Hematopoietic multipotent progenitor cell (in vitro differentiated cells): ENCODE measurements at regions not wholly inside any gene's neighbourhood (a gene's known extent, or its start where the extent isn't known, plus 50 kb on each side); places are given as distances from the start of the nearest gene placed in this dataset.

Experiments
- DNase-seq, 3 donors: peaks; one replicate each; pipeline ENCODE4 v3.0.0-alpha.2; 2011 to 2015; ENCODE audit warnings: low read depth in 2 of 3, low spot score in 2 of 3

- DNase-seq, result no peak
These were observed 83.2 kb upstream of the ADRA1B start for GRCh38 chr5:159833088-159833487.

- DNase-seq, result no peak
These were observed 82.4 kb upstream of the ADRA1B start for GRCh38 chr5:159833846-159834245.

DNA sequence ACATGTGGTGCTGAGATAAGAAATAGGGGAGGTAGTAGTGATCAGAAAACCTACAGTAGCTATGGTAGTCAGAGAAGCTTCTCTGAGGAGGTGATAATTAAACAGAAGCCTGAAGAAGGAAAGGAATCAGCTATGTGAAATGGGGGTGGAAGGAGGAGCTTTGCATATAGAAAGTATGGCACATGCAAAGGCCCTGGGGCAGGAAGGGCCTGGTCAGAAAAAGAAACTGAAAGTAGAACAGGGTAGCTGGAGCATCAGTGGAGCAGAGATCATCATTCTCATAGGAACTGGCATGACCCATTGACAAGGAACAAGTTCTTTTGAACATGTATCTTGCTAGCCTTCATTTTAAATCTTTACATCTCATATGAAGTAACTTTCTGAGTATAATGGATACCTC, 80.7 kb upstream of the ADRA1B start:
- DNase-seq, result no peak

- no peak for DNase-seq
These were observed 79.6 kb upstream of the ADRA1B start for GRCh38 chr5:159836691-159837090.

- DNase-seq, result no peak
These were observed 78.4 kb upstream of the ADRA1B start for GRCh38 chr5:159837860-159838259.

DNA sequence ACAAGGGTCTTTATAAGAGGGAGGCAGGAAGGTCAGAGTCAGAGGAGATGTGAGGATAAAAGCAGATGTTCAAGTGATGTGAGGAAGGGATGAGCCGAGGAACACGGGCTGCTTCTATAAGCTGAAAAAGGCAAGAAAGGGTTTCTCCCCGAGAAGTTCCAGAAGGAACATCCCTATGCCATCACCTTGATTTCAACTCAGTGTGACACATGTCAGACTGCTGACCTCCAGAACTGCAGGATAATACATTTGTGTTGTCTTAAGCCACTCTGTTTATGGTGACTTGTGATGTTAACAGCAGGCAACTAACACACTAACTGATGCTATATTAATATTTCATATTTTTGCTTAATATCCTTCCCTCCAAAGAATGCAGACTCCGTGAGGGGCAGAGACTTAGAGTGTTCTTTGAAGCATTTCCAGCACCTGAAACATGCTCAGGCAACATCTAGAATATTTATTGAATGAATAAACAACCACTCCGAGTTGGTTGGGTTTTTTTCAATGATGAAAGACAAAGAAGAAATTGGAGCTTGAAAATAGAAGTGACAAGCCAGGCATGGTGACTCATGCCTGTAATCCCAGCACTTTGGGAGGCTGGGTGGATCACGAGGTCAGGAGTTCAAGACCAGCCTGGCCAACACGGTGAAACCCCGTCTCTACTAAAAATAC, 77.6 kb upstream of the ADRA1B start:
- no peak for DNase-seq

DNA sequence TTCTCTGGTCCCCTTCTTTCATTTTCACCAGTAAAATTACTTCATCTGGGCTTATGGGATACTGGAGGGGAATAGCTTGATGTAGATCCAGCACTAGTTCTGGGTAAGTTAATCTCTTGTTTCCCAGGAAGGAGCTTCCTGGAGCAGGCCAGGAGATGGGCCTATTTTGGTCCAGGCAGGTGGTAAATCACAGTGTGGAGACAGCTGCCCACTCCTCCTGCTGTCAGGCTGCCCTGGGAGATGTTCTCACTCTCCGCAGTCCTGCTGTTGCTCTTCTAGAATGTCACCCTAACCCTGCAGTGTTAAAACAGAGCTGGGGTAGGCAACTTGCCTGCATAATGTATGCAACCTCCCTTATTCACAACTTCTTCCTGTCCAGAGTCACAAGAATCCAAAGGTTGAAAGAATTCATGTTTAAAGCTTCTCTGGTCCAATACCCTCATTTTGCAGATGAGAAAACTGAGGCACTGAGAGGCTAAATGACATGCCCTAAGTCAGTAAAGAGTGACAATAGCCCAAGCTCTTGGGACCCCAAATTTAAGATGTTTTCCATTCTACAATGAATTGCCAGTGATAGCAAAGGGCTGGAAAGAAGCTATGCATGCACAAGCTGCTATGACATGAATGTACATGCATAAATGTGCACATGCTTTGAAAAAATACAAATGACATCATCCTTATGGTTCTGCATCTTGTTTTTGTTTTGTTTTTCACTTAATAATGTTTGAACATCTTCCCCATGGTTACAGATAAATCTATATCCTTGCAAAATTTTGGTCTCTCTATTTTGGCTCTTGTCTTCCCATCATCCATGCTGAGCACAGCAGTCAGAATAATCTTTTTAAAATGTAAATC, 71.8 kb upstream of the ADRA1B start:
- no peak for DNase-seq

DNA sequence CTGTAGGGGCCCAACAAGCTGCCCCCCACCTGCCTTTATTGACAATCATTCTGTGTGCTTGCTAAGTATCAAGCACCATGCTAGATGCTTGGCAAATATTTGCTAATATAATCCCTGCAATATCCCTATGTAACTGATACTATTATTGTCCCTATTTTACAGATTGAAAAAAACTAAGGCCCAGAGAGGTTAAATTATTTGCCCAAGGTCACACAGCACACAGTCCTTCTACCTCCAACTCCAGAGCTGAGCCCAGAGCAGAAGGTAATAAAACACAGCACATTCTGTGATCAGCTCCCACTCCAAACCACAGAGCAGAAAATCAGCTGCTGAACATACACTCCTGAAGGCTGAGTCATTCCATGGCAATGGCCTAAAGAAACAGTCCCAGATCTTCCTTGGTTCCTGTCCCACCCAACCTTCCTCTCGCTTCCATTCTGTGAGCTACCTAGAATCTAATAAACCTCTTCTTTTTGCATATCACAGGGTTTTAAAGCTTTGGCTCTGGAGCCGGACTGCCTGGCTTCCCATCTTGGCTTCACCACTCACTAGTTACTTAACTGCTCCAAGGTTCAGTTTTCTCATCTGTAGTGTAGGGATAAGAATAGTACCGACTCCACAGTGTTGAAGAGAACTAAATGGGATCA, 66.7 kb upstream of the ADRA1B start:
- no peak for DNase-seq

- DNase-seq, result no peak
These were observed 66.1 kb upstream of the ADRA1B start for GRCh38 chr5:159850160-159850559.

DNA sequence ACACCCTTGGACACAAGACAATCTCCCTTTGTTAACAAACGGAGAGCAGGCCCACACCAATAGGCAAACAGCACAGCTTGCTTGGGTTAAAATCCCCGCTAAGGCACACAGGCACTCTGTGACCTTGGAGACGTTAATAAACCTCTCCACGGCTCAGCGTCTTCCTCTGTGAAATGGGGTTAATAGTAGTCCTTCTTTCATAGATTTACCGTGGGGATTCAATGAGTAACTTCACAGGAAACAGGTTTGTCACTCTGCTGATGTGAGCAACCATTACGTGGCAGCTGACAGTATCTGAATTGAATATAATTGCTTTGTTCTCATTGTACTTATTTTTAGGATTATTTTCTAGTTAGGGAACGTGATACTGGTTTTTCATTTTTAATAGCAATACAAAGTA, 65.2 kb upstream of the ADRA1B start:
- no peak for DNase-seq

GRCh38 chr5:159854916-159855315, 61.4 kb upstream of the ADRA1B start:
- no peak for DNase-seq

DNA sequence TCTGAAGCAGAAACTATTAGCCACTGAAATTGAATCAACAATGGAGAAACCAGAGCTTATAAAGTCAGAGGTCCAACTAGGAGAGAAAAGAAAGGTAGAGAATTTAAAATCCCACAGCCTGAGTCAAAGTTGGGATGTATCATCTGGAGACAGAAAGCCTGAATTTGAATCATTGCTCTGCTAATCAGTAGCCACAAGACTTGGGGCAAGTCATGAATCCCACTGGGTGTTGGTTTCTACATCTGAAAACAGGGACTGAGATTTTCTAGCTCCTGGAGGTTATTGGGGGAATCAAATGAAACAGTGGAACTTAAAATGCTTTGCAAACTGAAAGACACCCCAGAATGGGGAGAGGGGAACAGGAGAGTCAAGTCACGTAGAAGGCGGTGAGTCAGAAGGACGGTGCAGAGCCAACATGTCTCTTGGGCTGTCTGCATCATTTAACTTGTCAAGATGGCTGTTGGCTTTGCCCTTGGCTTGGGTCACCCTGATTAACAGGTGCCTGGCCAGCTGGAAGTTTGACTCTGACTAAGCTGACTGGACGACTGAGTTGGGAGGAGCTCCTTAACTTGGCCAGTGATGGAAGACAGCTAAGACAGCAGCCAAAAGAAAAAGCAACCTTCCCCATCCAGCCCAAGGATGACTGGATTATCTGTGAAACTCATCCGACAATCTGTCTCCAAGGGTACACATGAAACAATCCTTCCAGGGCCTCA, 60.6 kb upstream of the ADRA1B start:
- no peak for DNase-seq

GRCh38 chr5:159858871-159859270, 57.4 kb upstream of the ADRA1B start:
- DNase-seq, result no peak

GRCh38 chr5:159861086-159861485, 55.2 kb upstream of the ADRA1B start:
- no peak for DNase-seq

- peak in 1 of 3 donors; percentile 14 for DNase-seq
These were observed 51.2 kb upstream of the ADRA1B start for GRCh38 chr5:159864885-159865691.

DNA sequence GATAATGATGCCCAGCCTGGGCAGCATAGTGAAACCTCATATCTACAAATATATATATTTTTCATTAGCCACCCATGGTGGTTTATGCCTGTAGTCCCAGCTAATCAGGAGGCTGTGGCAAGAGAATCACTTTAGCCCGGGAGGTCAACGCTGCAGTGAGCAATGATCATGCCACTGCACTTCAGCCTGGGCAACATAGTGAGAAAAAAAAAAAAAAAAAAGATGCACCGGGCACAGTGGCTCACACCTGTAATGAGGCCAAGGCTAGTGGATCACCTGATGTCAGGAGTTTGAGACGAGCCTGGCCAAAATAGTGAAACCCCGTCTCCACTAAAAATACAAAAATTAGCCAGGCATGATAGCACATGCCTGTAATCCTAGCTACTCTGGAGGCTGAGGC, 50.2 kb upstream of the ADRA1B start:
- DNase-seq, result no peak
